Panc1 (cell line): ENCODE measurements at regions not wholly inside any gene's neighbourhood (a gene's known extent, or its start where the extent isn't known, plus 50 kb on each side); places are given as distances from the start of the nearest gene placed in this dataset.

Experiments
- TCF7L2 ChIP-seq: IDR thresholded peaks from 2 replicates; pipeline ENCODE4 v1.6.1; 2011; ENCODE audit warnings: mild to moderate bottlenecking, low read depth, low read length, inconsistent platforms
- TF ChIP-seq, protein P1 (sequence below), 2 experiments: IDR thresholded peaks; 2 replicates each; pipeline ENCODE4 v1.6.1; 2011 to 2012; ENCODE audit warnings: low read depth in 2 of 2, control low read depth in 1 of 2, low read length in 1 of 2, mild to moderate bottlenecking in 1 of 2, moderate library complexity in 1 of 2; ENCODE audit not compliant: insufficient read depth in 1 of 2

- TF ChIP-seq, protein P1, sequence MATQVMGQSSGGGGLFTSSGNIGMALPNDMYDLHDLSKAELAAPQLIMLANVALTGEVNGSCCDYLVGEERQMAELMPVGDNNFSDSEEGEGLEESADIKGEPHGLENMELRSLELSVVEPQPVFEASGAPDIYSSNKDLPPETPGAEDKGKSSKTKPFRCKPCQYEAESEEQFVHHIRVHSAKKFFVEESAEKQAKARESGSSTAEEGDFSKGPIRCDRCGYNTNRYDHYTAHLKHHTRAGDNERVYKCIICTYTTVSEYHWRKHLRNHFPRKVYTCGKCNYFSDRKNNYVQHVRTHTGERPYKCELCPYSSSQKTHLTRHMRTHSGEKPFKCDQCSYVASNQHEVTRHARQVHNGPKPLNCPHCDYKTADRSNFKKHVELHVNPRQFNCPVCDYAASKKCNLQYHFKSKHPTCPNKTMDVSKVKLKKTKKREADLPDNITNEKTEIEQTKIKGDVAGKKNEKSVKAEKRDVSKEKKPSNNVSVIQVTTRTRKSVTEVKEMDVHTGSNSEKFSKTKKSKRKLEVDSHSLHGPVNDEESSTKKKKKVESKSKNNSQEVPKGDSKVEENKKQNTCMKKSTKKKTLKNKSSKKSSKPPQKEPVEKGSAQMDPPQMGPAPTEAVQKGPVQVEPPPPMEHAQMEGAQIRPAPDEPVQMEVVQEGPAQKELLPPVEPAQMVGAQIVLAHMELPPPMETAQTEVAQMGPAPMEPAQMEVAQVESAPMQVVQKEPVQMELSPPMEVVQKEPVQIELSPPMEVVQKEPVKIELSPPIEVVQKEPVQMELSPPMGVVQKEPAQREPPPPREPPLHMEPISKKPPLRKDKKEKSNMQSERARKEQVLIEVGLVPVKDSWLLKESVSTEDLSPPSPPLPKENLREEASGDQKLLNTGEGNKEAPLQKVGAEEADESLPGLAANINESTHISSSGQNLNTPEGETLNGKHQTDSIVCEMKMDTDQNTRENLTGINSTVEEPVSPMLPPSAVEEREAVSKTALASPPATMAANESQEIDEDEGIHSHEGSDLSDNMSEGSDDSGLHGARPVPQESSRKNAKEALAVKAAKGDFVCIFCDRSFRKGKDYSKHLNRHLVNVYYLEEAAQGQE (IDR thresholded peaks at IDR 0.05; ENCODE audit: insufficient read depth in 1 of 2, low read depth in 2 of 2, low read length in 1 of 2): no peak
- TF ChIP-seq TCF7L2: no peak
Observed at GRCh38 chr10:8288600-8288999, 234.1 kb downstream of the GATA3 start.
